Anterior cingulate cortex (tissue), 58 donors: ENCODE measurements at regions not wholly inside any gene's neighbourhood (a gene's known extent, or its start where the extent isn't known, plus 50 kb on each side); places are given as distances from the start of the nearest gene placed in this dataset.
A peak's percentile ranks its signal among the peaks of the same experiment; 100 is the strongest.
"Not testable (repeated sequence)": the region's sequence is repeated elsewhere in the genome, so short reads cannot be mapped to it uniquely, and the experiment has no call there.

Source experiments
- DNase-seq, 58 donors: peaks; one replicate each; lab custom pipeline; 2025; lab: John Stamatoyannopoulos, UW

- DNase-seq, result no peak
Measured at GRCh38 chr14:89575386-89576061, 158.5 kb upstream of the FOXN3 start.

- DNase-seq, result no peak
Measured at GRCh38 chr14:89574420-89574819, 157.4 kb upstream of the FOXN3 start.

- no peak for DNase-seq
Measured at GRCh38 chr14:89573399-89573657, 156.3 kb upstream of the FOXN3 start.

GRCh38 chr14:89572596-89573398 is 155.8 kb upstream of the FOXN3 start:
- no peak for DNase-seq

GRCh38 chr14:89571491-89571890 is 154.5 kb upstream of the FOXN3 start:
- no peak for DNase-seq

- no peak for DNase-seq
Measured at GRCh38 chr14:89566644-89567415, 149.8 kb upstream of the FOXN3 start.

- no peak for DNase-seq
Measured at GRCh38 chr14:89566180-89566579, 149.1 kb upstream of the FOXN3 start.

GRCh38 chr14:89565607-89566006 is 148.6 kb upstream of the FOXN3 start:
- DNase-seq, result no peak

GRCh38 chr14:89564989-89565388 is 148.0 kb upstream of the FOXN3 start:
- no peak for DNase-seq

- no peak for DNase-seq
Measured at GRCh38 chr14:89564286-89564957, 147.4 kb upstream of the FOXN3 start.

GRCh38 chr14:89563471-89563870 is 146.4 kb upstream of the FOXN3 start:
- no peak for DNase-seq

GRCh38 chr14:89551955-89552354 is 134.9 kb upstream of the FOXN3 start:
- DNase-seq, result no peak

- DNase-seq, result no peak
Measured at GRCh38 chr14:89551432-89551831, 134.4 kb upstream of the FOXN3 start.

- no peak for DNase-seq
Measured at GRCh38 chr14:89550821-89551220, 133.8 kb upstream of the FOXN3 start.

- peak in 1 of 58 donors; percentile 15 for DNase-seq
Measured at GRCh38 chr14:89549381-89550125, 132.5 kb upstream of the FOXN3 start.

GRCh38 chr14:89547047-89547446 is 130.0 kb upstream of the FOXN3 start:
- not testable (repeated sequence) for DNase-seq

- DNase-seq, result no peak
Measured at GRCh38 chr14:89544636-89545301, 127.7 kb upstream of the FOXN3 start.

- peak in 43 of 58 donors; percentile 9 to 83 (median 44) for DNase-seq
Measured at GRCh38 chr14:89543425-89543790, 126.4 kb upstream of the FOXN3 start.

- DNase-seq, result peak in 1 of 58 donors; percentile 58
Measured at GRCh38 chr14:89542786-89543424, 125.9 kb upstream of the FOXN3 start.
